ENCODE measurements at regions not wholly inside any gene's neighbourhood (a gene's known extent, or its start where the extent isn't known, plus 50 kb on each side); places are given as distances from the start of the nearest gene placed in this dataset.

- Histone ChIP-seq H3K4me1 (ENCODE audit: insufficient read depth, low read length) (no peaks in the 10 kb centered on the region), H3K27ac (ENCODE audit: low read depth in 1 of 2, low read length in 2 of 2) (no peak overlapping the region), H3K27me3 (ENCODE audit: control insufficient read depth in 1 of 2, insufficient read depth in 2 of 2, low read length in 2 of 2) (no peaks in the 10 kb centered on the region), H3K9me3 (ENCODE audit: control insufficient read depth in 1 of 2, insufficient read depth in 1 of 2, low read length in 2 of 2) (no peaks in the 10 kb centered on the region), H3K36me3 (ENCODE audit: insufficient read depth, low read length) (no peaks in the 10 kb centered on the region), H3K4me3 (ENCODE audit: low read length) (no peak overlapping the region)
- H3K27ac Mint-ChIP-seq, result no peak overlapping the region
- no peak for ATAC-seq (ENCODE audit: poor library complexity)
- TF ChIP-seq CTCF (IDR thresholded peaks at IDR 0.05), result no peak
- CTCF ChIA-PET, result no interaction called here
- POLR2A ChIA-PET, result no interaction called here
- H3K27me3 Mint-ChIP-seq, result peaks cover 38% of the 10 kb centered on the region
- no peaks in the 10 kb centered on the region for H3K9me3 Mint-ChIP-seq
- intact Hi-C loops (cut with DNase I, micrococcal nuclease), result no loop called here
- no peak overlapping the region for H3K4me3 Mint-ChIP-seq
- H3K4me1 Mint-ChIP-seq (ENCODE audit: low read depth), result no peaks in the 10 kb centered on the region
- DNase-seq, result no peak
- no peaks in the 10 kb centered on the region for H3K36me3 Mint-ChIP-seq (ENCODE audit: low read depth)
Observed at GRCh38 chr16:80150978-80151721, 389.6 kb upstream of the DYNLRB2 start.

- Histone ChIP-seq H3K9me3 (ENCODE audit: control insufficient read depth in 1 of 2, insufficient read depth in 1 of 2, low read length in 2 of 2) (no peaks in the 10 kb centered on the region), H3K4me3 (ENCODE audit: low read length) (no peak overlapping the region), H3K27ac (ENCODE audit: low read depth in 1 of 2, low read length in 2 of 2) (no peak overlapping the region), H3K27me3 (ENCODE audit: control insufficient read depth in 1 of 2, insufficient read depth in 2 of 2, low read length in 2 of 2) (no peaks in the 10 kb centered on the region), H3K4me1 (ENCODE audit: insufficient read depth, low read length) (no peaks in the 10 kb centered on the region), H3K36me3 (ENCODE audit: insufficient read depth, low read length) (no peaks in the 10 kb centered on the region)
- Mint-ChIP-seq H3K27ac (no peak overlapping the region), H3K27me3 (peaks cover 39% of the 10 kb centered on the region), H3K9me3 (no peaks in the 10 kb centered on the region), H3K4me3 (no peak overlapping the region), H3K4me1 (ENCODE audit: low read depth) (no peaks in the 10 kb centered on the region), H3K36me3 (ENCODE audit: low read depth) (no peaks in the 10 kb centered on the region)
- TF ChIP-seq CTCF (IDR thresholded peaks at IDR 0.05), result no peak
- ChIA-PET POLR2A (no interaction called here), CTCF (no interaction called here)
- ATAC-seq (ENCODE audit: poor library complexity), result no peak
- intact Hi-C loops (cut with DNase I, micrococcal nuclease), result no loop called here
- DNase-seq, result no peak
Observed at GRCh38 chr16:80148826-80149225, 392.0 kb upstream of the DYNLRB2 start.

- DNase-seq (no peak), ATAC-seq (ENCODE audit: poor library complexity) (no peak)
- intact Hi-C loops (cut with DNase I, micrococcal nuclease), result no loop called here
- Histone ChIP-seq H3K9me3 (ENCODE audit: control insufficient read depth in 1 of 2, insufficient read depth in 1 of 2, low read length in 2 of 2) (no peaks in the 10 kb centered on the region), H3K27ac (ENCODE audit: low read depth in 1 of 2, low read length in 2 of 2) (no peak overlapping the region), H3K27me3 (ENCODE audit: control insufficient read depth in 1 of 2, insufficient read depth in 2 of 2, low read length in 2 of 2) (no peaks in the 10 kb centered on the region), H3K36me3 (ENCODE audit: insufficient read depth, low read length) (no peaks in the 10 kb centered on the region), H3K4me1 (ENCODE audit: insufficient read depth, low read length) (no peaks in the 10 kb centered on the region), H3K4me3 (ENCODE audit: low read length) (no peak overlapping the region)
- Mint-ChIP-seq H3K4me3 (no peak overlapping the region), H3K27me3 (peaks cover 43% of the 10 kb centered on the region), H3K9me3 (no peaks in the 10 kb centered on the region), H3K36me3 (ENCODE audit: low read depth) (no peaks in the 10 kb centered on the region), H3K27ac (no peak overlapping the region), H3K4me1 (ENCODE audit: low read depth) (no peaks in the 10 kb centered on the region)
- no peak for TF ChIP-seq CTCF (IDR thresholded peaks at IDR 0.05)
- POLR2A ChIA-PET, result no interaction called here
- CTCF ChIA-PET, result no interaction called here
Observed at GRCh38 chr16:80147026-80147655, 393.7 kb upstream of the DYNLRB2 start.

All from CD4-positive, alpha-beta T cell (primary cell).